Fibroblast of skin of right quadriceps (primary cell): ENCODE measurements at regions not wholly inside any gene's neighbourhood (a gene's known extent, or its start where the extent isn't known, plus 50 kb on each side); places are given as distances from the start of the nearest gene placed in this dataset.

Source experiments
- DNase-seq: peaks from one replicate; pipeline ENCODE4 v3.0.0-alpha.2; 2013

- no peak for DNase-seq
These were observed 64.8 kb upstream of the CHST9 start for GRCh38 chr18:27249933-27250332.

DNA sequence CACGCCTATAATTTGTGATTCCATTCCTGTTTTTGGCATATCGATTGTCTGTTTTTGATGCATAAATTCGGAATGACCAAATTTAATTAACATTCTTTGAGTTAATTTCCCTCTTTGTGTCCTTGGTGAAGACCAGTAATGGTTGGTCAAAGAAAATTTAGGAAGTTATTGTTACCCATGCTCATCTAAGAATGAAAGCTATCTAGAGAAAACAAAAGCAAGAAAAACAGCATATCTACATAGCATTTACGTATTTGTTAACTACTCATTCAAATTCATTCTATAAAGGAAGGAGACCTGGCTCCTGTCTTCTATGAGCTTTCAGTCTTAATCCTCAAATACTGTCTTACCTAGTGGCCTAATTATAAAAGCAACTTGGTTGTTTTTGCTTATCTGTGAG lies 59.2 kb upstream of the CHST9 start:
- no peak for DNase-seq

GRCh38 chr18:27242392-27243047 lies 57.4 kb upstream of the CHST9 start:
- DNase-seq, result no peak

DNA sequence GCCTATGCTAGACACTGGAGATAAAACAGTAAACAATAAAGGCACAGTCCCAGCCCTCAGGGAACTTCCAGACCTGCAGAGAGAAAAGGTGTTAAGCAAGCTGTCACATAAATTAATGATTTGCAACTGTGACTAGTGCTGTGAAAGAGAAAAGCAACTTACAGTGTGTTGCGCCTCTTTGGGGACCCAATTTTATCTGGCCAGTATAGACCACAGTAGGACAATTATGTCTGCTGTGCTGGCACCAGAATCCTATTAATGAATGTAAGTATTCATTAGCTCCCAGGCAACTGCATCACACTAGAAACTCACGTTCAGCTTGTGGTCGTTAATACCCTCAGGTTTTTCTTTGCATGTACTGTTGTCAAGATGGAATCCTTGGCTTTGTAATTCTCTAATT lies 55.3 kb upstream of the CHST9 start:
- DNase-seq, result no peak

- no peak for DNase-seq
These were observed 54.6 kb upstream of the CHST9 start for GRCh38 chr18:27239669-27240068.

DNA sequence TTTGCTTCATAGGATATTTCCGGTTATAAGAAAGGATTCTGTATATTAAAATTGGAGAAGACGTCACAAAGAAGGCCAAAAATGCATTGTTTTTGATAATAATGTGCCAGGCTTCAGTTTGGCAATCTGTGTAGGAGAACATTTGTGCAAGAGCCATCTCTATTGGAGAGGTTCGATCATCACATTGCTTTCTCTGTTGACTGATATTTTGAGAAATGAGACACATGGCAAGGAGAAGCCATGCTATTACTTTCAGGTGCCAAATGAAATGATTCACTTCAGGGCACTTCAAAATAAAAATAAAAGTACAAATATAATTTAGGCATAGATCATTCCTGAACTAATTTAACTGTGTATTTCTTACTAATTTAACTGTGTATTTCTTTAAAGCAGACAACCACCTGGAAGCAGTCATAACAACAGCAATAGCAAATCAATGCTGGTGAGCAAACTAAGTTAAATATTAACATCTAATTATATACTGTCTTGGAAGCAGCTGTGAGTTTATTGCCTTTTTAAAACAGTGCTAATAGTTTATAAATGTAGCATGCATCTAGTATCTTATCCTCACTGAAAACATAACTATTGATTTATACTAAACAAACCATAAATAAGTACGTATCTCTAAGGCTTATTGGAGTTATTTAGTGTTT lies 50.2 kb upstream of the CHST9 start:
- no peak for DNase-seq
